OCI-LY1 (cell line): ENCODE measurements at regions not wholly inside any gene's neighbourhood (a gene's known extent, or its start where the extent isn't known, plus 50 kb on each side); places are given as distances from the start of the nearest gene placed in this dataset.

Experiments
- EZH2 ChIP-seq: fragments of 200-600 bp; sonication (generic), shearing (Covaris generic); IDR thresholded peaks from 2 replicates; pipeline ENCODE4 v1.8.0; 2017; ENCODE audit warnings: borderline replicate concordance, mixed run types, mild to moderate bottlenecking, antibody characterized with exemption, low read length, moderate library complexity, mixed read lengths
- TF ChIP-seq, protein P1 (sequence below): fragments of 200-600 bp; sonication (generic), shearing (Covaris generic); IDR thresholded peaks from 2 replicates; pipeline ENCODE4 v1.5.1; 2017; ENCODE audit warnings: mild to moderate bottlenecking, antibody characterized with exemption, low read length, moderate library complexity, mixed read lengths

DNA sequence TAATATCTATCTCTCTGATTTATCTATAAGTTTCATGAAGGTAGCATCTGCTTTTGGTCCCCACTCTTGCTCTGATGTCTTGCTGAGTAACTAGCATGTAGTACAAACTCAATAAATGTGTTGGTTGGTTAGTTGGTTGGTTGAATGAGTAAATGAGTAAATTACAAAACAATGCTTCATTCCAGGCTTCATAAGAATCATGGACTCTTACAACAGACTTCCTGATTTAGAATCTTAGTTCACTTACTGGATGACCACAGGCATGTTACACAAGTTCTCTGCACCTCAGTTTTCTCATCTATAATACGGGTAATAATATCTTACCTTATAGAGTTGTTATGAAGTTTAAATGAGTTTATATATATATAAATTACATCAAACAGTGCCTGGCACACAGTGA, 98.6 kb downstream of the ZNF281 start:
- TF ChIP-seq, protein P1, sequence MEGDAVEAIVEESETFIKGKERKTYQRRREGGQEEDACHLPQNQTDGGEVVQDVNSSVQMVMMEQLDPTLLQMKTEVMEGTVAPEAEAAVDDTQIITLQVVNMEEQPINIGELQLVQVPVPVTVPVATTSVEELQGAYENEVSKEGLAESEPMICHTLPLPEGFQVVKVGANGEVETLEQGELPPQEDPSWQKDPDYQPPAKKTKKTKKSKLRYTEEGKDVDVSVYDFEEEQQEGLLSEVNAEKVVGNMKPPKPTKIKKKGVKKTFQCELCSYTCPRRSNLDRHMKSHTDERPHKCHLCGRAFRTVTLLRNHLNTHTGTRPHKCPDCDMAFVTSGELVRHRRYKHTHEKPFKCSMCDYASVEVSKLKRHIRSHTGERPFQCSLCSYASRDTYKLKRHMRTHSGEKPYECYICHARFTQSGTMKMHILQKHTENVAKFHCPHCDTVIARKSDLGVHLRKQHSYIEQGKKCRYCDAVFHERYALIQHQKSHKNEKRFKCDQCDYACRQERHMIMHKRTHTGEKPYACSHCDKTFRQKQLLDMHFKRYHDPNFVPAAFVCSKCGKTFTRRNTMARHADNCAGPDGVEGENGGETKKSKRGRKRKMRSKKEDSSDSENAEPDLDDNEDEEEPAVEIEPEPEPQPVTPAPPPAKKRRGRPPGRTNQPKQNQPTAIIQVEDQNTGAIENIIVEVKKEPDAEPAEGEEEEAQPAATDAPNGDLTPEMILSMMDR, result no peak
- no peak for TF ChIP-seq EZH2
